GM23248 (cell line): ENCODE measurements at regions not wholly inside any gene's neighbourhood (a gene's known extent, or its start where the extent isn't known, plus 50 kb on each side); places are given as distances from the start of the nearest gene placed in this dataset.

ENCODE experiments used
- DNase-seq: peaks from one replicate; pipeline ENCODE4 v3.0.0-alpha.2; 2015
- H2AFZ ChIP-seq: fragments of 200-600 bp; sonication (generic); 2 replicates; pipeline ENCODE4 v1.6.1; 2016; ENCODE audit warnings: antibody characterized with exemption
- H3F3A ChIP-seq: fragments of 200-600 bp; sonication (generic); 2 replicates; pipeline ENCODE4 v1.6.1; 2016; ENCODE audit warnings: mild to moderate bottlenecking, antibody characterized with exemption, mixed run types; ENCODE audit not compliant: insufficient read depth
- H3K27ac ChIP-seq: fragments of 200-600 bp; sonication (generic); 2 replicates; pipeline ENCODE4 v1.5.1; 2016; ENCODE audit warnings: mild to moderate bottlenecking
- H3K27me3 ChIP-seq: fragments of 200-600 bp; sonication (generic); replicated peaks from 2 replicates; pipeline ENCODE4 v1.6.1; 2016; ENCODE audit warnings: mild to moderate bottlenecking; ENCODE audit not compliant: insufficient read depth
- H3K36me3 ChIP-seq: fragments of 200-600 bp; sonication (generic); 2 replicates; pipeline ENCODE4 v1.6.1; 2016; ENCODE audit warnings: low read depth, mild to moderate bottlenecking
- H3K4me1 ChIP-seq: fragments of 200-600 bp; sonication (generic); 2 replicates; pipeline ENCODE4 v1.6.1; 2016; ENCODE audit warnings: mild to moderate bottlenecking; ENCODE audit not compliant: insufficient read depth
- H3K4me2 ChIP-seq: fragments of 200-600 bp; sonication (generic); one replicate; pipeline ENCODE4 v1.6.1; 2016; ENCODE audit warnings: mild to moderate bottlenecking; ENCODE audit not compliant: unreplicated experiment
- H3K4me3 ChIP-seq: fragments of 200-600 bp; sonication (generic); 2 replicates; pipeline ENCODE4 v1.5.1; 2016; ENCODE audit warnings: mild to moderate bottlenecking
- H3K79me2 ChIP-seq: fragments of 200-600 bp; sonication (generic); 2 replicates; pipeline ENCODE4 v1.6.1; 2016; ENCODE audit warnings: mild to moderate bottlenecking; ENCODE audit not compliant: insufficient read depth
- H3K9ac ChIP-seq: fragments of 200-600 bp; sonication (generic); 2 replicates; pipeline ENCODE4 v1.6.1; 2016; ENCODE audit warnings: mild to moderate bottlenecking
- H3K9me2 ChIP-seq: fragments of 200-600 bp; sonication (generic); 2 replicates; pipeline ENCODE4 v1.6.1; 2016; ENCODE audit warnings: mixed run types, mild to moderate bottlenecking, moderate library complexity; ENCODE audit not compliant: insufficient read depth
- H3K9me3 ChIP-seq: fragments of 200-600 bp; sonication (generic); one replicate; pipeline ENCODE4 v1.6.1; 2017; ENCODE audit warnings: low read depth
- H4K20me1 ChIP-seq: fragments of 200-600 bp; sonication (generic); 2 replicates; pipeline ENCODE4 v1.6.0; 2016; ENCODE audit not compliant: insufficient read depth
- EZH2 ChIP-seq: fragments of 200-600 bp; sonication (generic); IDR thresholded peaks from 2 replicates; pipeline ENCODE4 v1.6.1; 2018; ENCODE audit warnings: antibody characterized with exemption, mild to moderate bottlenecking; ENCODE audit not compliant: insufficient read depth, poor library complexity, severe bottlenecking
- EZH2phosphoT487 ChIP-seq: fragments of 200-600 bp; sonication (generic); IDR thresholded peaks from 2 replicates; pipeline ENCODE4 v1.6.1; 2018; ENCODE audit warnings: antibody characterized with exemption, moderate library complexity, mild to moderate bottlenecking, low read depth; ENCODE audit not compliant: insufficient read depth
- in situ Hi-C: fragments of 300-500 bp; cut with MboI; formaldehyde crosslinking; loops from 2 replicates; pipeline ENCODE4 v1.15.0; 2020

DNA sequence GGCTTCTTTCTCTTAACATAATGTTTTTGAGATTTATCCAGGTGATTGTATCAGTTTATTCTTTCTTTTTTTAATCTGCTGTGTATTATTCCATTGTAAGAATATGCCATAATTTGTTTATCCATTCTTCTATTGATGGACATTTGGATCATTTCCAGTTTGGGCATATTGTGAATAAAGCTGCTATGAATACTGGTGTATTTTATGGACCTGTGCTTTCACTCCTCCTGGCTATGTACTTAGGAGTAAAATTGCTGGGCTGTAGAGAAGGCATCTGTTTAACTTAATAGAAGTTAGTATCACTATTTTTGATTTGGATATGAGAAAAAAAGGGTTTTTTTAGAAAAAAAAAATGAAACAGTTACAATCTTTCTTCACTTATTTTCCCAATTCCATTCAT is 50.0 kb upstream of the FAM9C start:
- H2AFZ ChIP-seq, result peak overlapping the region; percentile 56; the same call in 1 of the 2 replicates
- no peak overlapping the region for H3K9ac ChIP-seq
- no peaks in the 10 kb centered on the region for H4K20me1 ChIP-seq
- H3K4me3 ChIP-seq, result no peak overlapping the region
- H3K27ac ChIP-seq, result 0 out of 2 replicates have a peak overlapping the region, but pooled peaks have one; percentile 8
- DNase-seq, result no peak
- H3F3A ChIP-seq, result peaks cover 9% of the 10 kb centered on the region; the same call in 1 of the 2 replicates
- H3K36me3 ChIP-seq, result no peaks in the 10 kb centered on the region
- no peaks in the 10 kb centered on the region for H3K9me2 ChIP-seq
- H3K27me3 ChIP-seq, result no peaks in the 10 kb centered on the region
- no peaks in the 10 kb centered on the region for H3K9me3 ChIP-seq
- no peak overlapping the region for H3K4me2 ChIP-seq
- peaks cover 13% of the 10 kb centered on the region for H3K4me1 ChIP-seq
- in situ Hi-C loops, result no loop called here
- no peak for TF ChIP-seq EZH2
- TF ChIP-seq EZH2phosphoT487, result no peak
- H3K79me2 ChIP-seq, result no peaks in the 10 kb centered on the region
